ENCODE measurements at regions not wholly inside any gene's neighbourhood (a gene's known extent, or its start where the extent isn't known, plus 50 kb on each side); places are given as distances from the start of the nearest gene placed in this dataset.

DNA sequence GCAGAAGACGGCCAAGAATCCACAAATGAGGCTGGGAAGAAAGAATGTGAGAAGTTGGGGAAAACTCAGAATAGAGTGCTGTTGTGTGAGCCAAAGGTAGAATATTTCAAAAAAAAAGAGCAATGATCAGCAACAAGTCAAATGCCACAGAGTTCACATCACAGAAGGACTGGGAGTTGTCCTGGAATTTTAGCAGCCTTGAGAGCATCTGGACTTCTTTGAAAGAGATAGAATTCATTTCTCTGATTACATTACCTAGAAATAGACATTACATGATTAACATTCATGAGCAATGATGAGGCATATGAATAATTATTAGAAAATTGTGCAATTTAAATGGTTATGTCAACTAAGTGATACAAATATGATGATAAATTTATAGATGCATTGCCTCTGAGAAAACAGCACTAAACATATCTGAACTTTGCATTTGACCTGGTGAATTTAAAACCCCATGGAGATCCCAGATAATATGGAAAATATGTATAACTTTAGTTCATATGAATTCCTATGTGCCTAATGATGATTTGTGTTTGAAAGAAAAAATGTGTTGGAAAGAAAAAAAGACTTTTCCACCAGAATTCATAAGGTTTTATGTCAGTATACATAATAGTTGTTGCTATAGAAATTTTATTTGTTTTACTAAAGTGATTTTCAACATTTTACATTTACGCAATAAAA is 186.2 kb downstream of the POSTN start:
- Histone ChIP-seq H3K27ac (no peak overlapping the region), H3K27me3 (no peaks in the 10 kb centered on the region), H3K4me1 (ENCODE audit: control insufficient read depth in 1 of 2, insufficient read depth in 1 of 2, low read depth in 1 of 2, low read length in 1 of 2) (no peaks in the 10 kb centered on the region), H3K9me3 (no peaks in the 10 kb centered on the region), H3K4me3 (ENCODE audit: low read depth in 1 of 2, low read length in 1 of 2) (no peak overlapping the region), H3K36me3 (no peaks in the 10 kb centered on the region)
- TF ChIP-seq CTCF (IDR thresholded peaks at IDR 0.05), result no peak

- Histone ChIP-seq H3K4me3 (ENCODE audit: low read depth in 1 of 2, low read length in 1 of 2) (no peak overlapping the region), H3K9me3 (no peaks in the 10 kb centered on the region), H3K27ac (no peak overlapping the region), H3K36me3 (no peaks in the 10 kb centered on the region), H3K4me1 (ENCODE audit: control insufficient read depth in 1 of 2, insufficient read depth in 1 of 2, low read depth in 1 of 2, low read length in 1 of 2) (no peaks in the 10 kb centered on the region), H3K27me3 (no peaks in the 10 kb centered on the region)
- no peak for TF ChIP-seq CTCF (IDR thresholded peaks at IDR 0.05)
Observed at GRCh38 chr13:37410316-37410715, 188.3 kb downstream of the POSTN start.

DNA sequence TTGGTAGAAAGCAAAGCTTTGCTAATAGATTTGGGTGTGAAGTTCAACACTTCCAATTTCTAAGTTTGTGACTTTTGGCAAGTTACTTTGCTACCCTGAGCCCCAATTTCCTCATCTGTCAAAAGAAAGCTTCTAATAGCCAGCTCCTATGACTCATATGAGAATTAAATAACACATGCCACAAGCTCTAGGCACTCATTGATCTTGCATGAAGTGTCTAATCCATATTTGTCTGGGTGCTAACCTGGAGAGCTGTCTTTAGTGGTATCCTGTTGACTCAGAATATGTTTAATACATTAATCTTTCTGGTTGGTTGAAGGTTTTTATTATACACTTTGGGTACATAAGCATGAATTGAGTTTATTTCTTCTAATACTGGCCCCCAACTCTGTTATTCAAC is 188.8 kb downstream of the POSTN start:
- no peaks in the 10 kb centered on the region for H3K27me3 ChIP-seq

DNA sequence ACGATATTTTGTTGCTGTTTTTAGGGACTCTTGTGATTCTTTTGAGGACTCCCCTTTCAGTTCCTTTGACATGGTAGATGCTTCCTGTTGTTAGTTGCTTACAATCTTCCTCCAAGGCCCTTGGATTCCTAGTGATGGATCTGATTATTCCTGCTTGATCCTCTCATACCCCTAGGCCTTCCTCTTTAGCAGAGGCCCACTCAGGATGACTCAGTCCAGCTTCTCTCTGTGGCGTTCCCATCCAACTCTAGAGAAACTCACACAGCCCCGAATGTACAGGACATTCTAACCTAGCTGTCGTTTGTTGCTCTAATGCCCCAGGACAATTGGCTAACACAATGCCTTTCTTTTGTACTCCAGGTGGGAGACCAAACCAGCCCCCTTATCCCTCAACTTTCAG is 191.4 kb downstream of the POSTN start:
- no peaks in the 10 kb centered on the region for H3K36me3 ChIP-seq
- H3K4me3 ChIP-seq (ENCODE audit: low read depth in 1 of 2, low read length in 1 of 2), result no peak overlapping the region
- H3K27ac ChIP-seq, result no peak overlapping the region
- TF ChIP-seq CTCF (IDR thresholded peaks at IDR 0.05), result no peak
- H3K9me3 ChIP-seq, result no peaks in the 10 kb centered on the region
- no peaks in the 10 kb centered on the region for H3K27me3 ChIP-seq
- no peaks in the 10 kb centered on the region for H3K4me1 ChIP-seq (ENCODE audit: control insufficient read depth in 1 of 2, insufficient read depth in 1 of 2, low read depth in 1 of 2, low read length in 1 of 2)

More for the DNA sequence above, 188.8 kb downstream of the POSTN start:
- Histone ChIP-seq H3K4me3 (ENCODE audit: low read depth in 1 of 2, low read length in 1 of 2) (no peak overlapping the region), H3K27ac (no peak overlapping the region), H3K36me3 (no peaks in the 10 kb centered on the region), H3K4me1 (ENCODE audit: control insufficient read depth in 1 of 2, insufficient read depth in 1 of 2, low read depth in 1 of 2, low read length in 1 of 2) (no peaks in the 10 kb centered on the region), H3K9me3 (no peaks in the 10 kb centered on the region)
- no peak for TF ChIP-seq CTCF (IDR thresholded peaks at IDR 0.05)

GRCh38 chr13:37406031-37406430 is 192.5 kb downstream of the POSTN start:
- Histone ChIP-seq H3K36me3 (no peaks in the 10 kb centered on the region), H3K4me3 (ENCODE audit: low read depth in 1 of 2, low read length in 1 of 2) (no peak overlapping the region), H3K4me1 (ENCODE audit: control insufficient read depth in 1 of 2, insufficient read depth in 1 of 2, low read depth in 1 of 2, low read length in 1 of 2) (no peaks in the 10 kb centered on the region), H3K27me3 (no peaks in the 10 kb centered on the region), H3K27ac (no peak overlapping the region), H3K9me3 (no peaks in the 10 kb centered on the region)
- no peak for TF ChIP-seq CTCF (IDR thresholded peaks at IDR 0.05)
